ENCODE measurements at regions not wholly inside any gene's neighbourhood (a gene's known extent, or its start where the extent isn't known, plus 50 kb on each side); places are given as distances from the start of the nearest gene placed in this dataset.

- 66% methylated on average over 8 of the region's 8 CpGs for WGBS (ENCODE audit: missing lambda C conversion rate)
- ChIA-PET CTCF (interaction anchor here (2.0 to 2.7 kb wide), 2 partner anchors 323 to 522 kb away, joined by 6 read pairs; no protein-coding TSS in a partner anchor), POLR2A (interaction anchor here (0.6 kb wide), 1 partner anchor 325 kb away, joined by 9 read pairs; no protein-coding TSS in a partner anchor)
- H3K4me3 ChIP-seq: no peak overlapping the region
- ATAC-seq (no peak), DNase-seq (ENCODE audit: low read depth in 1 of 2, low spot score in 1 of 2) (no peak), FAIRE-seq (no peak)
- H3K4me1 ChIP-seq: peaks cover 11% of the 10 kb centered on the region; the same call in 2 of the 3 replicates
- H3K27ac ChIP-seq: no peak overlapping the region
- no peak overlapping the region for H3K4me2 ChIP-seq
- H3K9me3 ChIP-seq: 0 out of 3 replicates have a peak, but pooled peaks cover 5% of the 10 kb centered on the region
- no peak for TF ChIP-seq HOXB5 (CRISPR knock-in tag; IDR thresholded peaks at IDR 0.05)
- TF ChIP-seq TP53 (CRISPR knock-in tag; IDR thresholded peaks at IDR 0.05): no peak
- no peak for TF ChIP-seq EP300 (IDR thresholded peaks at IDR 0.05)
- no peak for TF ChIP-seq ESRRA (IDR thresholded peaks at IDR 0.05; ENCODE audit: borderline replicate concordance, low read length)
- no peak for TF ChIP-seq FOXS1 (CRISPR knock-in tag; IDR thresholded peaks at IDR 0.05)
- TF ChIP-seq MAX (IDR thresholded peaks at IDR 0.05): no peak
- TF ChIP-seq E2F6 (IDR thresholded peaks at IDR 0.05; ENCODE audit: borderline replicate concordance, low read depth): no peak
- no peak for TF ChIP-seq NPAS2 (CRISPR knock-in tag; IDR thresholded peaks at IDR 0.05; ENCODE audit: borderline replicate concordance)
- TF ChIP-seq RNF2 (IDR thresholded peaks at IDR 0.05; ENCODE audit: borderline replicate concordance, low read depth): no peak
- no peak for TF ChIP-seq PHF8 (IDR thresholded peaks at IDR 0.05; ENCODE audit: borderline replicate concordance, low read depth)
- TF ChIP-seq CBX2 (IDR thresholded peaks at IDR 0.05; ENCODE audit: borderline replicate concordance, low read depth): no peak
Measured at GRCh38 chr5:71786337-71787055, 67.4 kb downstream of the CARTPT start.

- H3K4me3 ChIP-seq: no peak overlapping the region
- CTCF ChIA-PET: interaction anchor here (1.8 to 2.7 kb wide), 3 partner anchors 321 to 519 kb away, joined by 5 to 6 read pairs (median 6); no protein-coding TSS in a partner anchor
- DNase-seq (ENCODE audit: low read depth in 1 of 2, low spot score in 1 of 2): no peak
- H3K4me2 ChIP-seq: no peak overlapping the region
- no peak for ATAC-seq
- no peaks in the 10 kb centered on the region for H3K4me1 ChIP-seq
- POLR2A ChIA-PET: no interaction called here
- TF ChIP-seq PHF8 (IDR thresholded peaks at IDR 0.05; ENCODE audit: borderline replicate concordance, low read depth) (no peak), GATA3 (IDR thresholded peaks at IDR 0.05; ENCODE audit: borderline replicate concordance) (no peak), ELK1 (IDR thresholded peaks at IDR 0.05; ENCODE audit: low read depth, low read length) (no peak), RCOR1 (IDR thresholded peaks at IDR 0.05; ENCODE audit: low read depth, low read length) (no peak), PBX3 (IDR thresholded peaks at IDR 0.05) (no peak), BCL3 (IDR thresholded peaks at IDR 0.05) (no peak), POLR2A (IDR thresholded peaks at IDR 0.05; ENCODE audit: low read length) (no peak), TFCP2L1 (CRISPR knock-in tag; IDR thresholded peaks at IDR 0.05) (no peak), CEBPB (IDR thresholded peaks at IDR 0.05) (no peak), BHLHE40 (IDR thresholded peaks at IDR 0.05; ENCODE audit: low read depth, low read length) (no peak), SREBF2 (IDR thresholded peaks at IDR 0.05) (no peak), TP53 (CRISPR knock-in tag; IDR thresholded peaks at IDR 0.05) (no peak), NPAS2 (CRISPR knock-in tag; IDR thresholded peaks at IDR 0.05; ENCODE audit: borderline replicate concordance) (no peak), E2F6 (IDR thresholded peaks at IDR 0.05; ENCODE audit: borderline replicate concordance, low read depth) (no peak), RFX5 (IDR thresholded peaks at IDR 0.05) (no peak), MAZ (IDR thresholded peaks at IDR 0.05; ENCODE audit: borderline replicate concordance, low read depth, low read length) (no peak), CTCF (IDR thresholded peaks at IDR 0.05) (no peak), HDAC2 (IDR thresholded peaks at IDR 0.05) (no peak), MAX (IDR thresholded peaks at IDR 0.05) (no peak), RARB (CRISPR knock-in tag; IDR thresholded peaks at IDR 0.05) (no peak)
- H3K9me3 ChIP-seq: peaks cover 12% of the 10 kb centered on the region; the same call in 1 of the 3 replicates
- 89% methylated on average over 2 of the region's 2 CpGs for WGBS (ENCODE audit: missing lambda C conversion rate)
- H3K27ac ChIP-seq: no peak overlapping the region
- no peak for FAIRE-seq
Measured at GRCh38 chr5:71788794-71789193, 69.7 kb downstream of the CARTPT start.

All from A549 (cell line).